Activated B cell treated with CpG ODN at 0.5 μM for 24 hours (primary cell): ENCODE measurements at regions not wholly inside any gene's neighbourhood (a gene's known extent, or its start where the extent isn't known, plus 50 kb on each side); places are given as distances from the start of the nearest gene placed in this dataset.

Experiments
- ATAC-seq: fragments of 200-7000 bp; cut with Tn5 transposase; one replicate; pipeline ENCODE4 v1.10.0; 2021; ENCODE audit warnings: low read depth, mild to moderate bottlenecking, moderate library complexity
- CTCF ChIA-PET: fragments of 350-600 bp; sonication (Branson Sonifier 250); formaldehyde crosslinking; loops from one replicate; lab custom pipeline; 2021; ENCODE audit warnings: antibody characterized with exemption; lab: Charles Lee
- POLR2A ChIA-PET: fragments of 350-600 bp; sonication (Branson Sonifier 250); formaldehyde crosslinking; loops from one replicate; lab custom pipeline; 2021; ENCODE audit warnings: antibody characterized with exemption; lab: Charles Lee
- DNase-seq: peaks from one replicate; pipeline ENCODE4 v3.0.0; 2022
- H3K27ac Mint-ChIP-seq: one replicate; pipeline ENCODE4 v1.8.0; 2020; ENCODE audit warnings: mixed read lengths
- H3K27me3 Mint-ChIP-seq: one replicate; pipeline ENCODE4 v1.8.0; 2021; ENCODE audit warnings: mixed read lengths
- H3K36me3 Mint-ChIP-seq: one replicate; pipeline ENCODE4 v1.8.0; 2021; ENCODE audit warnings: low read depth, mixed read lengths
- H3K4me1 Mint-ChIP-seq: one replicate; pipeline ENCODE4 v1.8.0; 2021; ENCODE audit warnings: mixed read lengths
- H3K4me3 Mint-ChIP-seq: one replicate; pipeline ENCODE4 v1.8.0; 2020; ENCODE audit warnings: mild to moderate bottlenecking, mixed read lengths
- H3K9me3 Mint-ChIP-seq: one replicate; pipeline ENCODE4 v1.8.0; 2020; ENCODE audit warnings: mixed read lengths
- intact Hi-C: fragments of 100-400 bp; cut with micrococcal nuclease; formaldehyde crosslinking; loops from one replicate; pipeline ENCODE4 v1.15.1; 2024
- TF ChIP-seq, protein P1 (sequence below): fragments of 200-600 bp; IDR thresholded peaks from one replicate; pipeline ENCODE4 v1.8.0; 2022; ENCODE audit warnings: antibody characterized with exemption, mild to moderate bottlenecking

DNA sequence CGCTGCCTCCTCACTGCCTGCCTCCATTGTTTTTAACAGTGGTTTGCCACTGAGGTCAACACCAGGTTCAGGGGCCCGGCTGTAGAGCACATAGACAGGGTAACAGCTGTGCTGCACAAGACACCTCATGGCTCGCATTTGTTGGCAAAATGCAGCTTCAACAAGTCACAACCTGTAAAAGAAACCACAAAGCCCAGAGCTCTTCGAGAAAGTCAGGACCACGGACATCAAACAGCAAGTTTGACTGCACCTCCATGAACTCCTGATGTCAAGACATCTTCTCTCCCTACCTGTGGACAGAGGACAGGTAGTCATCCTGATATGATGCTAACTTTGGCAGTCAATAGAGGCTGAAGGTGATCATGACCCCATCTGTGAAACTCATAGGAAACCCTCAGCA is 142.4 kb upstream of the SOX9 start:
- H3K4me3 Mint-ChIP-seq = no peak overlapping the region
- ChIA-PET CTCF (no interaction called here), POLR2A (no interaction called here)
- TF ChIP-seq, protein P1, sequence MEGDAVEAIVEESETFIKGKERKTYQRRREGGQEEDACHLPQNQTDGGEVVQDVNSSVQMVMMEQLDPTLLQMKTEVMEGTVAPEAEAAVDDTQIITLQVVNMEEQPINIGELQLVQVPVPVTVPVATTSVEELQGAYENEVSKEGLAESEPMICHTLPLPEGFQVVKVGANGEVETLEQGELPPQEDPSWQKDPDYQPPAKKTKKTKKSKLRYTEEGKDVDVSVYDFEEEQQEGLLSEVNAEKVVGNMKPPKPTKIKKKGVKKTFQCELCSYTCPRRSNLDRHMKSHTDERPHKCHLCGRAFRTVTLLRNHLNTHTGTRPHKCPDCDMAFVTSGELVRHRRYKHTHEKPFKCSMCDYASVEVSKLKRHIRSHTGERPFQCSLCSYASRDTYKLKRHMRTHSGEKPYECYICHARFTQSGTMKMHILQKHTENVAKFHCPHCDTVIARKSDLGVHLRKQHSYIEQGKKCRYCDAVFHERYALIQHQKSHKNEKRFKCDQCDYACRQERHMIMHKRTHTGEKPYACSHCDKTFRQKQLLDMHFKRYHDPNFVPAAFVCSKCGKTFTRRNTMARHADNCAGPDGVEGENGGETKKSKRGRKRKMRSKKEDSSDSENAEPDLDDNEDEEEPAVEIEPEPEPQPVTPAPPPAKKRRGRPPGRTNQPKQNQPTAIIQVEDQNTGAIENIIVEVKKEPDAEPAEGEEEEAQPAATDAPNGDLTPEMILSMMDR = no peak
- no peak for ATAC-seq
- H3K27me3 Mint-ChIP-seq = no peaks in the 10 kb centered on the region
- DNase-seq = no peak
- intact Hi-C loops = no loop called here
- no peaks in the 10 kb centered on the region for H3K36me3 Mint-ChIP-seq
- H3K27ac Mint-ChIP-seq = no peak overlapping the region
- no peaks in the 10 kb centered on the region for H3K4me1 Mint-ChIP-seq
- H3K9me3 Mint-ChIP-seq = no peaks in the 10 kb centered on the region

DNA sequence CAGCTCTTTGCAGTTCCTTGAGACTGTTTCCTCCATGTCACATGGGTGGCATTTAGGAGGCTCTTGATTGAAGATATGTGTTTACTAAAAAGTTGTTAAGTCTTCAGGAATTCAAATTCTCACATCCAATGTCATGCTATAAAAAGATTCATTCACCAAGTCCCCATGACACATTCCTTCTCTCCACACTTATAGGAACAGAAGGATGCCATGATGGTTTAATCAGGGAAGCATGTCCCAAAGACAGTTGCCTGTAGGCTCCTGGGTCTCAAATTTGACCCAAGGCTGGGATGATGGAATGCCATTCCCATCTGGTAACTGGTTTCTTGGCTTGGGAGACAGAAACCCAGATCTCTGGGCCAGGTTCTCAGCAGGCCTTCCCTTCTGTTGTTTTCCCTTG is 140.6 kb upstream of the SOX9 start:
- CTCF ChIA-PET = no interaction called here
- DNase-seq = no peak
- POLR2A ChIA-PET = no interaction called here
- H3K9me3 Mint-ChIP-seq = no peaks in the 10 kb centered on the region
- no peak overlapping the region for H3K27ac Mint-ChIP-seq
- TF ChIP-seq, protein P1 = no peak
- no peak for ATAC-seq
- no peak overlapping the region for H3K4me3 Mint-ChIP-seq
- H3K36me3 Mint-ChIP-seq = no peaks in the 10 kb centered on the region
- no peaks in the 10 kb centered on the region for H3K4me1 Mint-ChIP-seq
- H3K27me3 Mint-ChIP-seq = no peaks in the 10 kb centered on the region
- intact Hi-C loops = no loop called here

DNA sequence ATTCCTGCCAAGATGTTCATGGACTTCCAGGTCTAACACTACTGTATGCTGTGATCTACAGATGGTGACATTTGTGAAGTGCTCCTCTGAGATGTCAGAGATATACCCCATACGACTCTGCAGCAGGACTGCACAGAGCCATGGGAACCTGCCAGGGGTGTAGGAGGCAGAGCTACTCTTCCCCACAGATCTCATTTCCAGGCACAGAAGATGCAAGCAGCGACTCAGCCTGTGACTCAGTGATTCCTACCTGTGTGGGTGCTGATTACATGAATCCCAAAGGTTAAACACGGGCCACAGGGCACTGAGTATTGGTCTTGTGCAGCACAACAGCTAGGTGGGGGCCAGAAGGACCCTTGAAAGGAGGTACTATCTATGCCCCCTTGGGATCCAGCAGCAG is 137.0 kb upstream of the SOX9 start:
- DNase-seq = no peak
- Mint-ChIP-seq H3K36me3 (no peaks in the 10 kb centered on the region), H3K4me3 (no peak overlapping the region), H3K27me3 (no peaks in the 10 kb centered on the region), H3K9me3 (no peaks in the 10 kb centered on the region), H3K4me1 (no peaks in the 10 kb centered on the region), H3K27ac (no peak overlapping the region)
- POLR2A ChIA-PET = no interaction called here
- intact Hi-C loops = no loop called here
- ATAC-seq = no peak
- CTCF ChIA-PET = no interaction called here
- TF ChIP-seq, protein P1 = no peak

DNA sequence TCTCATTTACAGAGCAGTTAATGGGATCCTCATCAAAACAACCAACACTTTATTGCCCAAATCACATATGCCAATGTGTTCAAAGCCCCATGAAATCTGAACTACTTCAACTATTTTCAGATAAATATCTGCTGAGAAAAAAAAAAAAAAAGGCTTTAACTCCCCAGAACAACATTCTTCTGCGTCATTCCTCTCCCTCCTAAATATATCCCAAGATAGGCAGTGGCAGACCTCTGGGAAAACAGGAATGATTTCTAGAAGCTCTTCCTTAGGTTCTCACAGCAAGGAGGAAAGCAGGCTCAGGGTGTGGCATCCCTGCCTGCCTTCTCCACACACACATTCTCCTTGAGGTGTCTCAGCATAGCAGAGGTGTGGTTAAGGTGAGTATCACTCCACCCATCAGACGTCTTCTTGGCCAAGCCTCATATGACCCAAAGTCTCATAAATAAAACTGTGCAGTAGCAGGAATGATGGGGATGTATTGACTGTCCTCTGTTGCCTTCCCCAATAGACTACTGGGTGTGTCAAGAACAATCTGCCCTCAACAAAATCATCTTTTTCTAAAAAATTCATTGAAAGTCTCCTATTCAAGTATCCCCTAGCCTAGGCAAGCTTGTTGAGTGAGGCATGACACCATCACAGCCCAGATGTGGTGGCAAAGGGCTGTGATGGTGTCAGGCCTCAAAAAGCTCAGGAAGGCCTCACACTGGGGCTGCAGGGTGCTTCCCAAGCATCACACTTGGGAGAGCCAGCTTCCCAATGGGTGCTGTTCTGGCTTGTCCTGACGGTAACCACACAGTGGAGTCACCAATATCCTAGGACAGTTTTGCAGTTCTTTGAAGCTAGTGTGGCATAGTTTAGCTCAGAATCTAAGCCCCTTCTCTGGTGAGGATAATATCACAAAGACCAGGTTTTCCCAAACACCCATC is 135.4 kb upstream of the SOX9 start:
- intact Hi-C loops = no loop called here
- Mint-ChIP-seq H3K9me3 (no peaks in the 10 kb centered on the region), H3K27me3 (no peaks in the 10 kb centered on the region), H3K4me3 (no peak overlapping the region), H3K27ac (no peak overlapping the region), H3K4me1 (no peaks in the 10 kb centered on the region), H3K36me3 (no peaks in the 10 kb centered on the region)
- TF ChIP-seq, protein P1 = no peak
- DNase-seq = no peak
- CTCF ChIA-PET = no interaction called here
- no peak for ATAC-seq
- POLR2A ChIA-PET = no interaction called here

DNA sequence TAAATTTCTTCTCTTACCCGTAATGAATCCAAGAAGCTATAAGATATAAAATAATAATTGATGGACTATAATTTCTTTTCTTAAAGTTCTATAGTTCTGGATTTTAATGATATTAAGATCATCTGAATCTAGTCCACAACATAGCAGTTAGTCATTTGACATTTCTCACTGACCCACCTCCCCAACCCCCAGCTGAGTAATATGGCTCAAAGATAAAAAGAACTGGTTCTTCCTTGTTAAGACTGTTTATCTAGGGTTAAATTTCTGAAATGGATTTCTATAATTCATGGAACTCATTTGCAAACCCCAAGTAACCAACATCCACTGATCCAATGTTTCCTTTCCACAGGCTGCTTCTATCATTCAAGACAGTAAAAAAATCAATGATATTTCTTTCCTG is 133.9 kb upstream of the SOX9 start:
- DNase-seq (no peak), ATAC-seq (no peak)
- H3K27ac Mint-ChIP-seq = no peak overlapping the region
- TF ChIP-seq, protein P1 = no peak
- H3K4me1 Mint-ChIP-seq = no peaks in the 10 kb centered on the region
- H3K4me3 Mint-ChIP-seq = no peak overlapping the region
- H3K36me3 Mint-ChIP-seq = no peaks in the 10 kb centered on the region
- ChIA-PET CTCF (no interaction called here), POLR2A (no interaction called here)
- H3K27me3 Mint-ChIP-seq = no peaks in the 10 kb centered on the region
- no peaks in the 10 kb centered on the region for H3K9me3 Mint-ChIP-seq
- intact Hi-C loops = no loop called here
